Neural cell (in vitro differentiated cells): ENCODE measurements at regions not wholly inside any gene's neighbourhood (a gene's known extent, or its start where the extent isn't known, plus 50 kb on each side); places are given as distances from the start of the nearest gene placed in this dataset.

Experiments used
- CTCF ChIP-seq: fragments of 450-650 bp; IDR thresholded peaks from 2 replicates; pipeline ENCODE4 v1.5.1; 2014; ENCODE audit warnings: antibody characterized with exemption, mild to moderate bottlenecking, moderate library complexity; ENCODE audit not compliant: poor library complexity, severe bottlenecking
- EZH2 ChIP-seq: fragments of 200-600, 300-800 bp; shearing (Covaris generic), sonication (generic); IDR thresholded peaks from 2 replicates; pipeline ENCODE4 v1.6.1; 2014; ENCODE audit warnings: antibody characterized with exemption, low read length, borderline replicate concordance, mild to moderate bottlenecking; ENCODE audit not compliant: insufficient read depth, poor library complexity, severe bottlenecking
- MXI1 ChIP-seq: fragments of 450-650 bp; conservative IDR thresholded peaks from 2 replicates; pipeline ENCODE4 v1.6.1; 2014; ENCODE audit warnings: antibody characterized with exemption, mild to moderate bottlenecking; ENCODE audit not compliant: poor library complexity, severe bottlenecking
- POLR2AphosphoS5 ChIP-seq: IDR thresholded peaks from 2 replicates; pipeline ENCODE4 v1.6.1; 2012
- SMC3 ChIP-seq: fragments of 450-650 bp; conservative IDR thresholded peaks from 2 replicates; pipeline ENCODE4 v1.6.1; 2014; ENCODE audit warnings: antibody characterized with exemption, mild to moderate bottlenecking, moderate library complexity; ENCODE audit not compliant: poor library complexity

DNA sequence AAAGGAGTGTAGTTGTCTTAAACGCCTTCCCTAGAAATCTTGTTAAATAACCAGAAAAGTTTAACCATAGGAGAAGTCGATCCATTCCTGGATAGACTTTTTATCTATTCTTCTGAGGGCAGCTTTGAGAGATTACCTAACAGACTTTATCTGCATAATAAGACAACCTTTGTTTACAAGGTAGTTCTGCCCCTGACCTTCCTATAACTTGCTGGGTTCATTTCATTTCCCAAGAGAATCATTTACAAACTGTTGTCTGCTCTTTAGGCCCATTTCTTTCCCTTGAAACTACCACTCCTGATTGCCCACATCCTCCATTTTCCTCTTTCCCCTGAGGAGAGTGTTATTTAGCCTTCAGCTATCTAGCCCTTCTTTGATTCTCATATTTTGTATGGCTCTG is 65.9 kb upstream of the VPS13A start:
- no peak for TF ChIP-seq EZH2
- no peak for TF ChIP-seq MXI1
- no peak for TF ChIP-seq CTCF
- no peak for TF ChIP-seq POLR2AphosphoS5
- TF ChIP-seq SMC3 = no peak
